Peyer's patch (tissue), 4 donors: ENCODE measurements at regions not wholly inside any gene's neighbourhood (a gene's known extent, or its start where the extent isn't known, plus 50 kb on each side); places are given as distances from the start of the nearest gene placed in this dataset.

ENCODE experiments used
- DNase-seq, 3 donors: peaks; one replicate each; pipeline ENCODE4 v3.0.0-alpha.2; 2017 to 2019
- H3K27ac ChIP-seq, 4 donors: fragments of 200-600 bp; sonication (generic); one replicate each; pipeline ENCODE4 v1.5.1; 2016 to 2019
- H3K27me3 ChIP-seq, 2 donors: fragments of 200-600 bp; sonication (generic); one replicate each; pipeline ENCODE4 v1.5.1; 2019
- H3K36me3 ChIP-seq, 3 donors: fragments of 200-600 bp; sonication (generic); one replicate each; pipeline ENCODE4 v1.5.1; 2016 to 2019
- H3K4me1 ChIP-seq, 4 donors: fragments of 200-600 bp; sonication (generic); one replicate each; pipeline ENCODE4 v1.5.1; 2016 to 2019
- H3K4me3 ChIP-seq, 4 donors: fragments of 200-600 bp; sonication (generic); 1 replicate in 3 of 4; 2 replicates in 1 of 4; pipeline ENCODE4 v1.5.1; 2016 to 2019; ENCODE audit warnings: mild to moderate bottlenecking in 1 of 4
- H3K9me3 ChIP-seq, 4 donors: fragments of 200-600 bp; sonication (generic); one replicate each; pipeline ENCODE4 v1.5.1; 2016 to 2019; ENCODE audit warnings: mild to moderate bottlenecking in 1 of 4
- CTCF ChIP-seq, 6 experiments: fragments of 450-650 bp in 4 of 6; fragments of 200-600 bp in 2 of 6; sonication (generic) in 1 of 6; IDR thresholded peaks; one replicate each; pipeline ENCODE4 v1.5.1; 2017 to 2019; ENCODE audit warnings: antibody characterized with exemption in 6 of 6, mild to moderate bottlenecking in 3 of 6, moderate library complexity in 1 of 6
- POLR2A ChIP-seq, 2 donors: fragments of 450-650 bp; IDR thresholded peaks; one replicate each; pipeline ENCODE4 v1.5.1; 2017; ENCODE audit warnings: antibody characterized with exemption in 2 of 2, mild to moderate bottlenecking in 2 of 2, moderate library complexity in 2 of 2

GRCh38 chr9:29285818-29286217 is 1712.5 kb upstream of the C9orf72 start:
- TF ChIP-seq CTCF (IDR thresholded peaks at IDR 0.05) (no peak), POLR2A (IDR thresholded peaks at IDR 0.05) (no peak)
- no peak overlapping the region for H3K4me3 ChIP-seq
- H3K9me3 ChIP-seq: no peaks in the 10 kb centered on the region
- no peaks in the 10 kb centered on the region for H3K36me3 ChIP-seq
- H3K27me3 ChIP-seq: no peaks in the 10 kb centered on the region
- no peak for DNase-seq
- no peak overlapping the region for H3K27ac ChIP-seq
- no peaks in the 10 kb centered on the region for H3K4me1 ChIP-seq

- no peaks in the 10 kb centered on the region for H3K27me3 ChIP-seq
- no peak for TF ChIP-seq CTCF (IDR thresholded peaks at IDR 0.05)
- no peak for TF ChIP-seq POLR2A (IDR thresholded peaks at IDR 0.05)
- no peak overlapping the region for H3K4me3 ChIP-seq
- H3K4me1 ChIP-seq: no peaks in the 10 kb centered on the region
- no peak overlapping the region for H3K27ac ChIP-seq
- H3K36me3 ChIP-seq: no peaks in the 10 kb centered on the region
- peaks cover 0 to 4% (median 0%) of the 10 kb centered on the region in 4 donors for H3K9me3 ChIP-seq
- DNase-seq: no peak
Measured at GRCh38 chr9:29289365-29289764, 1716.1 kb upstream of the C9orf72 start.

GRCh38 chr9:29290516-29290915 is 1717.2 kb upstream of the C9orf72 start:
- no peaks in the 10 kb centered on the region for H3K27me3 ChIP-seq
- no peak for DNase-seq
- TF ChIP-seq CTCF (IDR thresholded peaks at IDR 0.05) (no peak), POLR2A (IDR thresholded peaks at IDR 0.05) (no peak)
- no peak overlapping the region for H3K4me3 ChIP-seq
- no peaks in the 10 kb centered on the region for H3K36me3 ChIP-seq
- H3K27ac ChIP-seq: no peak overlapping the region
- peaks cover 0 to 5% (median 0%) of the 10 kb centered on the region in 4 donors for H3K9me3 ChIP-seq
- no peaks in the 10 kb centered on the region for H3K4me1 ChIP-seq

GRCh38 chr9:29297592-29297991 is 1724.3 kb upstream of the C9orf72 start:
- Histone ChIP-seq H3K9me3 (peaks cover 0 to 5% (median 0%) of the 10 kb centered on the region in 4 donors), H3K27ac (no peak overlapping the region), H3K36me3 (no peaks in the 10 kb centered on the region), H3K4me3 (no peak overlapping the region), H3K4me1 (no peaks in the 10 kb centered on the region), H3K27me3 (no peaks in the 10 kb centered on the region)
- TF ChIP-seq CTCF (IDR thresholded peaks at IDR 0.05) (no peak), POLR2A (IDR thresholded peaks at IDR 0.05) (no peak)
- DNase-seq: no peak

GRCh38 chr9:29311221-29311620 is 1737.9 kb upstream of the C9orf72 start:
- TF ChIP-seq CTCF (IDR thresholded peaks at IDR 0.05) (no peak), POLR2A (IDR thresholded peaks at IDR 0.05) (no peak)
- Histone ChIP-seq H3K4me1 (no peaks in the 10 kb centered on the region), H3K9me3 (no peaks in the 10 kb centered on the region), H3K27ac (no peak overlapping the region), H3K4me3 (no peak overlapping the region), H3K27me3 (no peaks in the 10 kb centered on the region), H3K36me3 (no peaks in the 10 kb centered on the region)
- no peak for DNase-seq

GRCh38 chr9:29312327-29312726 is 1739.0 kb upstream of the C9orf72 start:
- no peak for DNase-seq
- Histone ChIP-seq H3K27ac (no peak overlapping the region), H3K27me3 (no peaks in the 10 kb centered on the region), H3K4me1 (no peaks in the 10 kb centered on the region), H3K36me3 (no peaks in the 10 kb centered on the region), H3K4me3 (no peak overlapping the region), H3K9me3 (no peaks in the 10 kb centered on the region)
- TF ChIP-seq POLR2A (IDR thresholded peaks at IDR 0.05) (no peak), CTCF (IDR thresholded peaks at IDR 0.05) (no peak)
